Kidney glomerular epithelial cell (primary cell): ENCODE measurements at regions not wholly inside any gene's neighbourhood (a gene's known extent, or its start where the extent isn't known, plus 50 kb on each side); places are given as distances from the start of the nearest gene placed in this dataset.

Experiments
- DNase-seq: peaks from one replicate; lab custom pipeline; 2025; lab: John Stamatoyannopoulos, UW

- no peak for DNase-seq
Observed at GRCh38 chr3:194805546-194805945, 119.9 kb downstream of the FAM43A start.

- DNase-seq, result no peak
Observed at GRCh38 chr3:194806991-194807630, 121.4 kb downstream of the FAM43A start.

GRCh38 chr3:194808640-194809097 is 123.0 kb downstream of the FAM43A start:
- peak; percentile 18 for DNase-seq

GRCh38 chr3:194809382-194809781 is 123.7 kb downstream of the FAM43A start:
- no peak for DNase-seq

- DNase-seq, result no peak
Observed at GRCh38 chr3:194810076-194810475, 124.4 kb downstream of the FAM43A start.

- no peak for DNase-seq
Observed at GRCh38 chr3:194811118-194811517, 125.4 kb downstream of the FAM43A start.

GRCh38 chr3:194812176-194812575 is 126.5 kb downstream of the FAM43A start:
- no peak for DNase-seq

- no peak for DNase-seq
Observed at GRCh38 chr3:194814878-194815357, 129.2 kb downstream of the FAM43A start.

- no peak for DNase-seq
Observed at GRCh38 chr3:194816748-194817591, 131.3 kb downstream of the FAM43A start.

GRCh38 chr3:194817592-194817930 is 131.9 kb downstream of the FAM43A start:
- DNase-seq, result no peak

- DNase-seq, result no peak
Observed at GRCh38 chr3:194817936-194818335, 132.3 kb downstream of the FAM43A start.

GRCh38 chr3:194824100-194824499 is 138.4 kb downstream of the FAM43A start:
- DNase-seq, result no peak

- no peak for DNase-seq
Observed at GRCh38 chr3:194824701-194825111, 139.0 kb downstream of the FAM43A start.

- no peak for DNase-seq
Observed at GRCh38 chr3:194826594-194826993, 140.9 kb downstream of the FAM43A start.

GRCh38 chr3:194827486-194827885 is 141.8 kb downstream of the FAM43A start:
- no peak for DNase-seq

GRCh38 chr3:194828116-194828515 is 142.4 kb downstream of the FAM43A start:
- no peak for DNase-seq

- DNase-seq, result no peak
Observed at GRCh38 chr3:194828926-194829325, 143.2 kb downstream of the FAM43A start.

GRCh38 chr3:194830401-194830800 is 144.7 kb downstream of the FAM43A start:
- no peak for DNase-seq

GRCh38 chr3:194830978-194831377 is 145.3 kb downstream of the FAM43A start:
- no peak for DNase-seq

- no peak for DNase-seq
Observed at GRCh38 chr3:194832346-194833104, 146.8 kb downstream of the FAM43A start.

GRCh38 chr3:194833114-194833910 is 147.6 kb downstream of the FAM43A start:
- no peak for DNase-seq

- no peak for DNase-seq
Observed at GRCh38 chr3:194836661-194837060, 151.0 kb downstream of the FAM43A start.
